Tibial nerve (tissue), 4 donors: ENCODE measurements at regions not wholly inside any gene's neighbourhood (a gene's known extent, or its start where the extent isn't known, plus 50 kb on each side); places are given as distances from the start of the nearest gene placed in this dataset.

Experiments
- DNase-seq, 2 donors: peaks; one replicate each; pipeline ENCODE4 v3.0.0-alpha.2; 2019; ENCODE audit warnings: low spot score in 2 of 2
- H3K27ac ChIP-seq, 4 donors: fragments of 200-600 bp; sonication (generic) in 3 of 4; one replicate each; pipeline ENCODE4 v1.5.1; 2017 to 2019; ENCODE audit warnings: mild to moderate bottlenecking in 1 of 4
- H3K27me3 ChIP-seq, 2 donors: fragments of 200-600 bp; sonication (generic) in 1 of 2; one replicate each; pipeline versions ENCODE4 v1.5.1 to v1.6.0; 2017 to 2019
- H3K36me3 ChIP-seq, 3 donors: fragments of 200-600 bp; sonication (generic); one replicate each; pipeline ENCODE4 v1.5.1; 2018 to 2019
- H3K4me1 ChIP-seq, 4 donors: fragments of 200-600 bp; sonication (generic) in 3 of 4; one replicate each; pipeline ENCODE4 v1.5.1; 2017 to 2019
- H3K4me3 ChIP-seq, 4 donors: fragments of 200-600 bp; sonication (generic) in 3 of 4; one replicate each; pipeline ENCODE4 v1.5.1; 2017 to 2019; ENCODE audit warnings: mild to moderate bottlenecking in 1 of 4, moderate library complexity in 1 of 4
- H3K9me3 ChIP-seq, 4 donors: fragments of 200-600 bp; sonication (generic) in 3 of 4; one replicate each; pipeline ENCODE4 v1.5.1; 2017 to 2019
- EP300 ChIP-seq, 2 donors: sonication (generic); formaldehyde crosslinking; IDR thresholded peaks; one replicate each; pipeline ENCODE4 v1.6.1; 2017; ENCODE audit warnings: antibody characterized with exemption in 2 of 2, mild to moderate bottlenecking in 1 of 2
- POLR2A ChIP-seq, 2 donors: fragments of 450-650 bp; IDR thresholded peaks; one replicate each; pipeline ENCODE4 v1.6.1; 2017; ENCODE audit warnings: antibody characterized with exemption in 2 of 2, mild to moderate bottlenecking in 2 of 2, moderate library complexity in 2 of 2
- WGBS, 2 donors: methylation state at CpG; one replicate each; pipeline ENCODE4 v1.1.5; 2018; 5-methylcytosine and 5-hydroxymethylcytosine counted together
- TF ChIP-seq, protein P1 (sequence below), 5 experiments: fragments of 200-600 bp in 3 of 5; fragments of 450-650 bp in 2 of 5; sonication (generic) in 3 of 5; IDR thresholded peaks; one replicate each; pipeline ENCODE4 v1.5.1; 2016 to 2019; ENCODE audit warnings: antibody characterized with exemption in 5 of 5, mild to moderate bottlenecking in 3 of 5, moderate library complexity in 2 of 5

DNA sequence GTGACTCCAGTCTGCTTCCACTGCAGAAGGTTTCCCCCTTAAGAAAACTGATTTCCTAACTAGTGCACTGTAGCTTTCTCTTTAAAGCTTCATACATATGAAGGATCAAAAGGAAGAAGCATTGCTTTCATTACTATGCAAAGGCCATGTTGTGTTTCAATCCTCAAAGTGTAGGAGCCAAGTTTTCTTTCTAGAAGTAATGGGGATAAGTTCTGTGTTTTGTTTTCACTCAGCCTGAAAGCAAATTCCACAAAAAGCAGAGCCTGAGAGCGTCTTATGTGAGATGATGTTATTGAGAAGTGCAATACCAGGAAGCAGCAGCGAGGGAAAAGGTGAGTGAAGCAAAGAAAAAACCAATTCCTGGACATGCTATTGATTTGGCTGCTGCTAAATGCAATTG, 99.7 kb downstream of the GMNC start:
- WGBS, 2 donors: 69% methylated on average over 2 of the region's 2 CpGs
- Histone ChIP-seq H3K36me3 (no peaks in the 10 kb centered on the region), H3K4me3 (no peak overlapping the region), H3K4me1 (no peaks in the 10 kb centered on the region), H3K9me3 (no peaks in the 10 kb centered on the region), H3K27ac (no peak overlapping the region), H3K27me3 (no peaks in the 10 kb centered on the region)
- no peak for DNase-seq
- TF ChIP-seq, protein P1, sequence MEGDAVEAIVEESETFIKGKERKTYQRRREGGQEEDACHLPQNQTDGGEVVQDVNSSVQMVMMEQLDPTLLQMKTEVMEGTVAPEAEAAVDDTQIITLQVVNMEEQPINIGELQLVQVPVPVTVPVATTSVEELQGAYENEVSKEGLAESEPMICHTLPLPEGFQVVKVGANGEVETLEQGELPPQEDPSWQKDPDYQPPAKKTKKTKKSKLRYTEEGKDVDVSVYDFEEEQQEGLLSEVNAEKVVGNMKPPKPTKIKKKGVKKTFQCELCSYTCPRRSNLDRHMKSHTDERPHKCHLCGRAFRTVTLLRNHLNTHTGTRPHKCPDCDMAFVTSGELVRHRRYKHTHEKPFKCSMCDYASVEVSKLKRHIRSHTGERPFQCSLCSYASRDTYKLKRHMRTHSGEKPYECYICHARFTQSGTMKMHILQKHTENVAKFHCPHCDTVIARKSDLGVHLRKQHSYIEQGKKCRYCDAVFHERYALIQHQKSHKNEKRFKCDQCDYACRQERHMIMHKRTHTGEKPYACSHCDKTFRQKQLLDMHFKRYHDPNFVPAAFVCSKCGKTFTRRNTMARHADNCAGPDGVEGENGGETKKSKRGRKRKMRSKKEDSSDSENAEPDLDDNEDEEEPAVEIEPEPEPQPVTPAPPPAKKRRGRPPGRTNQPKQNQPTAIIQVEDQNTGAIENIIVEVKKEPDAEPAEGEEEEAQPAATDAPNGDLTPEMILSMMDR (IDR thresholded peaks at IDR 0.05): no peak
- TF ChIP-seq EP300 (IDR thresholded peaks at IDR 0.05): no peak
- TF ChIP-seq POLR2A (IDR thresholded peaks at IDR 0.05): no peak

DNA sequence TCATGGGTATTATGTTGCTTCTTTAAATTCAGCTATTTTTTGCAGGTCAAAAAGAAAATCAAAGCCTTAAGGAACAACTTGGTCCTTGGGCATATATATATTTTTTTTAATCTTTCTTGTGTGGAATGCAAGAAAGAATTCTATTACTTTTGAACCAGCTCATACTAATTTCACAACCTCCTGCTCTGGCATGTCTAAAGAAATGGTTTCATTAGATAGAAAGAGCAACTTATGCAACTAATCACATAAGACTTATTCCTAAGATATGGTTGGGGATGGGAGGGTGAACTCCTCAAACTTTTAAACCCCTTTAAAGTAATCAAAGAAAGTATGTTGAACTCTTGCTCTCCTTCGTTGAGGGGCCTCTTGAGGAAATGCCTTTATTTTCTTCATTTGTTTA, 114.9 kb downstream of the GMNC start:
- Histone ChIP-seq H3K27ac (no peak overlapping the region), H3K36me3 (no peaks in the 10 kb centered on the region), H3K27me3 (no peaks in the 10 kb centered on the region), H3K4me1 (no peaks in the 10 kb centered on the region), H3K9me3 (no peaks in the 10 kb centered on the region), H3K4me3 (no peak overlapping the region)
- 26 to 38% methylated on average over 1 of the region's 1 CpG for WGBS, 2 donors
- TF ChIP-seq POLR2A (IDR thresholded peaks at IDR 0.05): no peak
- TF ChIP-seq, protein P1 (IDR thresholded peaks at IDR 0.05): no peak
- no peak for TF ChIP-seq EP300 (IDR thresholded peaks at IDR 0.05)
- DNase-seq: no peak

DNA sequence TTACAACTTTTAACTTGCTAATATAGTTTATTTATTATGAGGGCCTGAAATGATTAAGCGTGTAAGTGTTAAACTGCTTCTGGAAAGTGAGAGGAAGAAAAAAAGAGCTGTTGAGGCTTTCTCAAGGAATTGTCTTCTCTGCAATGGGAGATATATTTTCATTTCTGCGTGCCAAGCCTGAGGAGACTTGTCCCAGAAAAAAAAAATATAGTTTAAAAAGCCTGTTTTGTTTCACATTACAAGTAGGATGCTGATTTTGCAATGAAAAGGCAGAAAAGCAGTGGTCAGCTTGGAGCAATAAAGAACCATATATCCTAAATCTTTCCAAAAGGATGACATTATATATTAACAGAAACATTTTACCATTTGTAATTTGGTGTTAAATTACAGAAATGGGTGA, 115.5 kb downstream of the GMNC start:
- H3K27me3 ChIP-seq: no peaks in the 10 kb centered on the region
- no peaks in the 10 kb centered on the region for H3K36me3 ChIP-seq
- H3K4me3 ChIP-seq: no peak overlapping the region
- no peaks in the 10 kb centered on the region for H3K4me1 ChIP-seq
- WGBS, 2 donors: 43 to 52% methylated on average over 2 of the region's 2 CpGs
- no peaks in the 10 kb centered on the region for H3K9me3 ChIP-seq
- no peak for DNase-seq
- no peak overlapping the region for H3K27ac ChIP-seq
- TF ChIP-seq, protein P1 (IDR thresholded peaks at IDR 0.05): no peak
- TF ChIP-seq POLR2A (IDR thresholded peaks at IDR 0.05) (no peak), EP300 (IDR thresholded peaks at IDR 0.05) (no peak)

DNA sequence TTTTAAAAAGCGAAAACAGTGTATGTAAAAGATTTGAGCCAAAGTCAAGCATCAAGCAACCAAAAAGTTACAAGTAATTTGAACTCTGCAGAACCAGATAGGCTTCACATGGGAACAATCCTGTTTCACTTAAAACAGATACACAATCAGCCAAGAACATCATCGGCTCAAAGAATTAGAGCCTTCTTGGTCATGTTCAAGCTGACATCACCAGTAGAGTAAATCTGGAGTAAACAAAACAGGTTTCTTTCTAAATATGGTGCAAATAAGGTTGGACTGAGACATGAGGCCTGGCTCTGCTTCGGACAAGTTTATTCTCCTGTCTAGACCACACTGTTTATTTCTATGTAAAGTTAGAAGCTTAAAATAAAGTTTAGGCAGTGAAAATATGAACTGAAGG, 116.0 kb downstream of the GMNC start:
- no peak overlapping the region for H3K27ac ChIP-seq
- 68 to 70% methylated on average over 3 of the region's 3 CpGs for WGBS, 2 donors
- H3K9me3 ChIP-seq: no peaks in the 10 kb centered on the region
- no peak for DNase-seq
- no peaks in the 10 kb centered on the region for H3K4me1 ChIP-seq
- H3K4me3 ChIP-seq: no peak overlapping the region
- TF ChIP-seq POLR2A (IDR thresholded peaks at IDR 0.05) (no peak), EP300 (IDR thresholded peaks at IDR 0.05) (no peak)
- TF ChIP-seq, protein P1 (IDR thresholded peaks at IDR 0.05): no peak
- no peaks in the 10 kb centered on the region for H3K27me3 ChIP-seq
- no peaks in the 10 kb centered on the region for H3K36me3 ChIP-seq

DNA sequence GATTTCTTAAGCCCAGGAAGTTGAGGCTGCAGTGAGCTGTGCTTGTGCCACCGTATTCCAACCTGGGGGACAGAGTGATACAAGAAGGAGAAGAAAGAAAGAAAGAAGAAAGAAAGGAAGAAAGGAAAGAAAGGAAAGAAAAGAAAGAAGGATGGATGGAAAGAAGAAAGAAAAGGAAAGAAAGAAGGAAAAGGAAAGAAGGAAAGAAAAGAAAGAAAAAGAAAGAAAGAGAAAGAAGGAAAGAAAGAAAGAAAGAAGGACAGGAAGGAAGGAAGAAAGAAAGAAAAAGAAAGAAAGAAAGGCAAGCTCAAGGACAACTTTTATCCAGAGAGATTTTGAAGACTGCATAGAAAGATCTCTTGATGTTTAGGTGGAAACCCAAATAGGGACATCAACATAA, 120.7 kb downstream of the GMNC start:
- no peaks in the 10 kb centered on the region for H3K4me1 ChIP-seq
- no peak overlapping the region for H3K4me3 ChIP-seq
- 42 to 97% methylated on average over 1 of the region's 1 CpG for WGBS, 2 donors
- TF ChIP-seq EP300 (IDR thresholded peaks at IDR 0.05): no peak
- no peak for TF ChIP-seq POLR2A (IDR thresholded peaks at IDR 0.05)
- TF ChIP-seq, protein P1 (IDR thresholded peaks at IDR 0.05): no peak
- H3K27ac ChIP-seq: no peak overlapping the region
- H3K9me3 ChIP-seq: no peaks in the 10 kb centered on the region
- H3K36me3 ChIP-seq: no peaks in the 10 kb centered on the region
- no peak for DNase-seq
- no peaks in the 10 kb centered on the region for H3K27me3 ChIP-seq
